AG10803 (cell line): ENCODE measurements at regions not wholly inside any gene's neighbourhood (a gene's known extent, or its start where the extent isn't known, plus 50 kb on each side); places are given as distances from the start of the nearest gene placed in this dataset.

Source experiments
- DNase-seq: peaks from one replicate; pipeline ENCODE4 v3.0.0; 2010; ENCODE audit warnings: low read depth
- H3K4me3 ChIP-seq: 2 replicates; pipeline ENCODE4 v1.5.1; 2011; ENCODE audit warnings: mild to moderate bottlenecking, low read length, control low read depth
- CTCF ChIP-seq: conservative IDR thresholded peaks from 2 replicates; pipeline ENCODE4 v1.5.1; 2011; ENCODE audit warnings: mild to moderate bottlenecking, low read length, control low read depth, inconsistent platforms

- no peak for TF ChIP-seq CTCF
- no peak overlapping the region for H3K4me3 ChIP-seq
- no peak for DNase-seq
Measured at GRCh38 chr5:123266365-123266764, 156.8 kb downstream of the CEP120 start.

- TF ChIP-seq CTCF, result no peak
- H3K4me3 ChIP-seq, result no peak overlapping the region
- no peak for DNase-seq
Measured at GRCh38 chr5:123265551-123265950, 157.7 kb downstream of the CEP120 start.

GRCh38 chr5:123264394-123264793, 158.8 kb downstream of the CEP120 start:
- no peak for TF ChIP-seq CTCF
- no peak overlapping the region for H3K4me3 ChIP-seq
- DNase-seq, result no peak

GRCh38 chr5:123263859-123264258, 159.3 kb downstream of the CEP120 start:
- H3K4me3 ChIP-seq, result no peak overlapping the region
- TF ChIP-seq CTCF, result no peak

GRCh38 chr5:123262216-123262823, 160.9 kb downstream of the CEP120 start:
- TF ChIP-seq CTCF, result no peak
- H3K4me3 ChIP-seq, result no peak overlapping the region
- DNase-seq, result no peak

More at GRCh38 chr5:123263859-123264258, 159.3 kb downstream of the CEP120 start:
- no peak for DNase-seq

GRCh38 chr5:123261752-123262151, 161.5 kb downstream of the CEP120 start:
- no peak for DNase-seq
- no peak overlapping the region for H3K4me3 ChIP-seq
- TF ChIP-seq CTCF, result no peak

GRCh38 chr5:123249446-123249845, 160.4 kb downstream of the PRDM6 start:
- no peak for TF ChIP-seq CTCF

More at GRCh38 chr5:123249446-123249845, 160.4 kb downstream of the PRDM6 start:
- no peak overlapping the region for H3K4me3 ChIP-seq
- DNase-seq, result no peak
